HepG2 (cell line): ENCODE measurements at regions not wholly inside any gene's neighbourhood (a gene's known extent, or its start where the extent isn't known, plus 50 kb on each side); places are given as distances from the start of the nearest gene placed in this dataset.

Experiments used
- GABPA ChIP-seq, 2 experiments: IDR thresholded peaks; 2 replicates each; pipeline ENCODE4 v1.6.1; 2011 to 2016; ENCODE audit warnings: low read depth in 2 of 2, low read length in 1 of 2, missing biosample characterization in 1 of 2, missing genetic modification characterization in 1 of 2
- GABPB1 ChIP-seq: IDR thresholded peaks from 2 replicates; pipeline ENCODE4 v1.6.1; 2016; ENCODE audit warnings: mild to moderate bottlenecking, missing genetic modification reagents, moderate library complexity, missing compliant biosample characterization
- GZF1 ChIP-seq: sonication (generic); formaldehyde crosslinking; IDR thresholded peaks from 2 replicates; pipeline ENCODE4 v1.5.1; 2020; ENCODE audit warnings: mild to moderate bottlenecking, missing genetic modification reagents
- HNRNPUL1 ChIP-seq: fragments of 200-400 bp; formaldehyde crosslinking; IDR thresholded peaks from 2 replicates; pipeline ENCODE4 v1.6.1; 2017; ENCODE audit warnings: low read depth, mild to moderate bottlenecking, low read length, moderate library complexity
- IKZF5 ChIP-seq: IDR thresholded peaks from 2 replicates; pipeline ENCODE4 v1.6.1; 2018; ENCODE audit warnings: missing genetic modification reagents, mild to moderate bottlenecking, missing compliant biosample characterization
- SMARCE1 ChIP-seq: fragments of 450-650 bp; IDR thresholded peaks from 2 replicates; pipeline ENCODE4 v1.6.1; 2017; ENCODE audit warnings: borderline replicate concordance
- TAF15 ChIP-seq: fragments of 200-400 bp; formaldehyde crosslinking; IDR thresholded peaks from one replicate; pipeline ENCODE4 v1.6.1; 2018; ENCODE audit warnings: mild to moderate bottlenecking, low read depth, low read length; ENCODE audit not compliant: poor library complexity, severe bottlenecking
- UBTF ChIP-seq: sonication (generic); formaldehyde crosslinking; IDR thresholded peaks from 2 replicates; pipeline ENCODE4 v1.4.0; 2020; ENCODE audit warnings: mild to moderate bottlenecking, missing genetic modification reagents
- ZBTB8A ChIP-seq: sonication (generic); formaldehyde crosslinking; IDR thresholded peaks from 2 replicates; pipeline ENCODE4 v1.4.0; 2020; ENCODE audit warnings: mild to moderate bottlenecking, low read depth, missing genetic modification reagents, borderline replicate concordance
- ZFP37 ChIP-seq: sonication (generic); formaldehyde crosslinking; IDR thresholded peaks from 2 replicates; pipeline ENCODE4 v1.4.0; 2020; ENCODE audit warnings: missing genetic modification reagents, borderline replicate concordance
- ZFP91 ChIP-seq: sonication (generic); formaldehyde crosslinking; IDR thresholded peaks from 2 replicates; pipeline ENCODE4 v1.9.0; 2022; ENCODE audit warnings: missing genetic modification reagents, mild to moderate bottlenecking, borderline replicate concordance
- ZNF121 ChIP-seq: sonication (generic); formaldehyde crosslinking; IDR thresholded peaks from 2 replicates; pipeline ENCODE4 v1.5.0; 2020; ENCODE audit warnings: mild to moderate bottlenecking, missing genetic modification reagents
- ZNF136 ChIP-seq: sonication (generic); formaldehyde crosslinking; IDR thresholded peaks from 2 replicates; pipeline ENCODE4 v1.8.1; 2022; ENCODE audit warnings: low read depth, mild to moderate bottlenecking, moderate library complexity, missing genetic modification reagents
- ZNF17 ChIP-seq: sonication (generic); formaldehyde crosslinking; IDR thresholded peaks from 2 replicates; pipeline ENCODE4 v1.5.0; 2020; ENCODE audit warnings: mild to moderate bottlenecking, missing genetic modification reagents
- ZNF256 ChIP-seq: sonication (generic); formaldehyde crosslinking; conservative IDR thresholded peaks from 2 replicates; pipeline ENCODE4 v1.4.0; 2020; ENCODE audit warnings: missing genetic modification reagents
- ZNF34 ChIP-seq: sonication (generic); formaldehyde crosslinking; IDR thresholded peaks from 2 replicates; pipeline ENCODE4 v1.4.0; 2020; ENCODE audit warnings: mild to moderate bottlenecking, missing genetic modification reagents, borderline replicate concordance
- ZNF451 ChIP-seq: sonication (generic); formaldehyde crosslinking; IDR thresholded peaks from 2 replicates; pipeline ENCODE4 v1.5.0; 2020; ENCODE audit warnings: mild to moderate bottlenecking, missing genetic modification reagents
- ZSCAN25 ChIP-seq: sonication (generic); formaldehyde crosslinking; IDR thresholded peaks from 2 replicates; pipeline ENCODE4 v1.8.0; 2022; ENCODE audit warnings: mild to moderate bottlenecking, missing genetic modification reagents
- ZSCAN29 ChIP-seq: sonication (generic); formaldehyde crosslinking; conservative IDR thresholded peaks from 2 replicates; pipeline ENCODE4 v1.4.0; 2020; ENCODE audit warnings: mild to moderate bottlenecking, missing genetic modification reagents
- ZSCAN9 ChIP-seq: IDR thresholded peaks from 2 replicates; pipeline ENCODE4 v1.6.1; 2016; ENCODE audit warnings: borderline replicate concordance
- TF ChIP-seq, protein P1 (sequence below): sonication (generic); formaldehyde crosslinking; IDR thresholded peaks from 2 replicates; pipeline ENCODE4 v1.4.0; 2020; ENCODE audit warnings: missing genetic modification reagents
- TF ChIP-seq, protein P2 (sequence below): sonication (generic); formaldehyde crosslinking; IDR thresholded peaks from 2 replicates; pipeline ENCODE4 v1.5.1; 2020; ENCODE audit warnings: mild to moderate bottlenecking, missing genetic modification reagents, moderate library complexity

- no peak for TF ChIP-seq TAF15
- no peak for TF ChIP-seq ZSCAN29 (CRISPR knock-in tag)
- TF ChIP-seq, protein P1, sequence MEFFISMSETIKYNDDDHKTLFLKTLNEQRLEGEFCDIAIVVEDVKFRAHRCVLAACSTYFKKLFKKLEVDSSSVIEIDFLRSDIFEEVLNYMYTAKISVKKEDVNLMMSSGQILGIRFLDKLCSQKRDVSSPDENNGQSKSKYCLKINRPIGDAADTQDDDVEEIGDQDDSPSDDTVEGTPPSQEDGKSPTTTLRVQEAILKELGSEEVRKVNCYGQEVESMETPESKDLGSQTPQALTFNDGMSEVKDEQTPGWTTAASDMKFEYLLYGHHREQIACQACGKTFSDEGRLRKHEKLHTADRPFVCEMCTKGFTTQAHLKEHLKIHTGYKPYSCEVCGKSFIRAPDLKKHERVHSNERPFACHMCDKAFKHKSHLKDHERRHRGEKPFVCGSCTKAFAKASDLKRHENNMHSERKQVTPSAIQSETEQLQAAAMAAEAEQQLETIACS (CRISPR knock-in tag): no peak
- TF ChIP-seq IKZF5 (CRISPR knock-in tag): no peak
- TF ChIP-seq, protein P2, sequence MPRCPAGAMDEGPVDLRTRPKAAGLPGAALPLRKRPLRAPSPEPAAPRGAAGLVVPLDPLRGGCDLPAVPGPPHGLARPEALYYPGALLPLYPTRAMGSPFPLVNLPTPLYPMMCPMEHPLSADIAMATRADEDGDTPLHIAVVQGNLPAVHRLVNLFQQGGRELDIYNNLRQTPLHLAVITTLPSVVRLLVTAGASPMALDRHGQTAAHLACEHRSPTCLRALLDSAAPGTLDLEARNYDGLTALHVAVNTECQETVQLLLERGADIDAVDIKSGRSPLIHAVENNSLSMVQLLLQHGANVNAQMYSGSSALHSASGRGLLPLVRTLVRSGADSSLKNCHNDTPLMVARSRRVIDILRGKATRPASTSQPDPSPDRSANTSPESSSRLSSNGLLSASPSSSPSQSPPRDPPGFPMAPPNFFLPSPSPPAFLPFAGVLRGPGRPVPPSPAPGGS (CRISPR knock-in tag): no peak
- TF ChIP-seq ZNF256 (CRISPR knock-in tag): no peak
- peak; percentile 71 for TF ChIP-seq ZFP91 (CRISPR knock-in tag)
- TF ChIP-seq GZF1 (CRISPR knock-in tag): no peak
- no peak for TF ChIP-seq ZNF136
- TF ChIP-seq GABPB1 (CRISPR knock-in tag): peak; percentile 52
- TF ChIP-seq HNRNPUL1: no peak
- TF ChIP-seq ZNF17: no peak
- TF ChIP-seq ZNF451 (CRISPR knock-in tag): no peak; the same call in 1 of the 2 replicates
- no peak for TF ChIP-seq ZSCAN9 (CRISPR knock-in tag)
- TF ChIP-seq ZNF34 (CRISPR knock-in tag): no peak
- TF ChIP-seq ZBTB8A (CRISPR knock-in tag): 0 out of 2 replicates have a peak, but pooled peaks have one; percentile 10
- TF ChIP-seq SMARCE1: no peak
- no peak for TF ChIP-seq ZSCAN25 (CRISPR knock-in tag)
- no peak for TF ChIP-seq GABPA (IDR thresholded peaks at IDR 0.05; ENCODE audit: low read depth, low read length)
- no peak for TF ChIP-seq GABPA (CRISPR knock-in tag; IDR thresholded peaks at IDR 0.05; ENCODE audit: low read depth)
- no peak for TF ChIP-seq UBTF (CRISPR knock-in tag)
- TF ChIP-seq ZFP37 (CRISPR knock-in tag): no peak
- no peak for TF ChIP-seq ZNF121 (CRISPR knock-in tag)
Measured at GRCh38 chr2:62570861-62571698, 65.1 kb upstream of the TMEM17 start (continued).
